Activated CD8-positive, alpha-beta T cell treated with anti-CD3 and anti-CD28 coated beads for 36 hours (primary cell): ENCODE measurements at regions not wholly inside any gene's neighbourhood (a gene's known extent, or its start where the extent isn't known, plus 50 kb on each side); places are given as distances from the start of the nearest gene placed in this dataset.

ENCODE experiments used
- ATAC-seq: fragments of 200-7000 bp; cut with Tn5 transposase; one replicate; pipeline ENCODE4 v1.10.0; 2021; ENCODE audit warnings: mild to moderate bottlenecking, moderate library complexity
- CTCF ChIA-PET: fragments of 350-600 bp; sonication (Branson Sonifier 250); formaldehyde crosslinking; loops from one replicate; lab custom pipeline; 2021; ENCODE audit warnings: antibody characterized with exemption; lab: Charles Lee
- POLR2A ChIA-PET: fragments of 350-600 bp; sonication (Branson Sonifier 250); formaldehyde crosslinking; loops from one replicate; lab custom pipeline; 2021; ENCODE audit warnings: antibody characterized with exemption; lab: Charles Lee
- DNase-seq: peaks from one replicate; pipeline ENCODE4 v3.0.0-alpha.2; 2020
- H3K27ac Mint-ChIP-seq: one replicate; pipeline ENCODE4 v1.8.0; 2021; ENCODE audit warnings: mild to moderate bottlenecking, mixed read lengths
- H3K27me3 Mint-ChIP-seq: one replicate; pipeline ENCODE4 v1.8.0; 2021; ENCODE audit warnings: mixed read lengths
- H3K36me3 Mint-ChIP-seq: one replicate; pipeline ENCODE4 v1.8.0; 2021; ENCODE audit warnings: low read depth, mixed read lengths
- H3K4me1 Mint-ChIP-seq: one replicate; pipeline ENCODE4 v1.8.0; 2021; ENCODE audit warnings: low read depth, mixed read lengths
- H3K4me3 Mint-ChIP-seq: one replicate; pipeline ENCODE4 v1.8.0; 2021; ENCODE audit warnings: mild to moderate bottlenecking, moderate library complexity, mixed read lengths
- H3K9me3 Mint-ChIP-seq: one replicate; pipeline ENCODE4 v1.8.0; 2021; ENCODE audit warnings: mixed read lengths
- intact Hi-C: fragments of 100-400 bp; cut with micrococcal nuclease; formaldehyde crosslinking; loops from one replicate; pipeline ENCODE4 v1.10.0; 2022
- TF ChIP-seq, protein P1 (sequence below): fragments of 200-600 bp; IDR thresholded peaks from one replicate; pipeline ENCODE4 v1.8.0; 2022; ENCODE audit warnings: antibody characterized with exemption, mild to moderate bottlenecking

GRCh38 chr1:118661769-118662320 lies 326.3 kb downstream of the TBX15 start:
- intact Hi-C loops = no loop called here
- ChIA-PET CTCF (no interaction called here), POLR2A (no interaction called here)
- H3K9me3 Mint-ChIP-seq = peaks cover 13% of the 10 kb centered on the region
- H3K4me1 Mint-ChIP-seq = no peaks in the 10 kb centered on the region
- H3K27me3 Mint-ChIP-seq = no peaks in the 10 kb centered on the region
- ATAC-seq = no peak
- no peaks in the 10 kb centered on the region for H3K36me3 Mint-ChIP-seq
- no peak overlapping the region for H3K27ac Mint-ChIP-seq
- H3K4me3 Mint-ChIP-seq = no peak overlapping the region
- TF ChIP-seq, protein P1, sequence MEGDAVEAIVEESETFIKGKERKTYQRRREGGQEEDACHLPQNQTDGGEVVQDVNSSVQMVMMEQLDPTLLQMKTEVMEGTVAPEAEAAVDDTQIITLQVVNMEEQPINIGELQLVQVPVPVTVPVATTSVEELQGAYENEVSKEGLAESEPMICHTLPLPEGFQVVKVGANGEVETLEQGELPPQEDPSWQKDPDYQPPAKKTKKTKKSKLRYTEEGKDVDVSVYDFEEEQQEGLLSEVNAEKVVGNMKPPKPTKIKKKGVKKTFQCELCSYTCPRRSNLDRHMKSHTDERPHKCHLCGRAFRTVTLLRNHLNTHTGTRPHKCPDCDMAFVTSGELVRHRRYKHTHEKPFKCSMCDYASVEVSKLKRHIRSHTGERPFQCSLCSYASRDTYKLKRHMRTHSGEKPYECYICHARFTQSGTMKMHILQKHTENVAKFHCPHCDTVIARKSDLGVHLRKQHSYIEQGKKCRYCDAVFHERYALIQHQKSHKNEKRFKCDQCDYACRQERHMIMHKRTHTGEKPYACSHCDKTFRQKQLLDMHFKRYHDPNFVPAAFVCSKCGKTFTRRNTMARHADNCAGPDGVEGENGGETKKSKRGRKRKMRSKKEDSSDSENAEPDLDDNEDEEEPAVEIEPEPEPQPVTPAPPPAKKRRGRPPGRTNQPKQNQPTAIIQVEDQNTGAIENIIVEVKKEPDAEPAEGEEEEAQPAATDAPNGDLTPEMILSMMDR = no peak
- no peak for DNase-seq

DNA sequence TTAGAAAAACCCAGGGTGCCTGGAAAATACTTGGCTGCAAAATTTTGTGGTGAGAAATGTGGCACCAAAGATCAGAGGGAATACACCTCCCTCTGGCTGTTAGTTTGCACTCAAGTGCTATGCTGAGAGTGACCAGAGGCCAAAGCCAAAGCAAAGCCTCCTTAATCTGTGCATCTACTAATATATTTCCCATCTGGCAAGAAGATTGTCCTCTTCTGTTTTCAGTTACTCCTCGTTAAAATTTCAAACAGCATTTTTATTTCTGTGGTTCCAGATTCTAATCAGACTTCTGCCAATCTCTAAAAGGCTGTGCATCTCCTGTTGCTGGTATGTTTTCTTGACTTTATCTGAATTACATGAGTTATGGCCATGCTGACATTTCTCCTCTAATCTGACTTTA lies 327.4 kb downstream of the TBX15 start:
- TF ChIP-seq, protein P1 = no peak
- CTCF ChIA-PET = no interaction called here
- Mint-ChIP-seq H3K9me3 (peaks cover 10% of the 10 kb centered on the region), H3K27ac (no peak overlapping the region), H3K36me3 (no peaks in the 10 kb centered on the region), H3K4me1 (no peaks in the 10 kb centered on the region), H3K4me3 (no peak overlapping the region), H3K27me3 (no peaks in the 10 kb centered on the region)
- DNase-seq (no peak), ATAC-seq (no peak)
- intact Hi-C loops = no loop called here
- POLR2A ChIA-PET = no interaction called here

GRCh38 chr1:118659646-118660045 lies 328.5 kb downstream of the TBX15 start:
- DNase-seq (no peak), ATAC-seq (no peak)
- H3K9me3 Mint-ChIP-seq = peaks cover 10% of the 10 kb centered on the region
- H3K4me1 Mint-ChIP-seq = no peaks in the 10 kb centered on the region
- intact Hi-C loops = no loop called here
- CTCF ChIA-PET = no interaction called here
- H3K36me3 Mint-ChIP-seq = no peaks in the 10 kb centered on the region
- POLR2A ChIA-PET = no interaction called here
- H3K27me3 Mint-ChIP-seq = no peaks in the 10 kb centered on the region
- no peak overlapping the region for H3K27ac Mint-ChIP-seq
- TF ChIP-seq, protein P1 = no peak
- H3K4me3 Mint-ChIP-seq = no peak overlapping the region

GRCh38 chr1:118650107-118650807 lies 337.9 kb downstream of the TBX15 start:
- ChIA-PET CTCF (no interaction called here), POLR2A (no interaction called here)
- H3K4me1 Mint-ChIP-seq = no peaks in the 10 kb centered on the region
- no peaks in the 10 kb centered on the region for H3K27me3 Mint-ChIP-seq
- ATAC-seq (no peak), DNase-seq (no peak)
- TF ChIP-seq, protein P1 = no peak
- intact Hi-C loops = no loop called here
- no peaks in the 10 kb centered on the region for H3K36me3 Mint-ChIP-seq
- H3K9me3 Mint-ChIP-seq = peaks cover 6% of the 10 kb centered on the region
- H3K4me3 Mint-ChIP-seq = no peak overlapping the region
- H3K27ac Mint-ChIP-seq = no peak overlapping the region

DNA sequence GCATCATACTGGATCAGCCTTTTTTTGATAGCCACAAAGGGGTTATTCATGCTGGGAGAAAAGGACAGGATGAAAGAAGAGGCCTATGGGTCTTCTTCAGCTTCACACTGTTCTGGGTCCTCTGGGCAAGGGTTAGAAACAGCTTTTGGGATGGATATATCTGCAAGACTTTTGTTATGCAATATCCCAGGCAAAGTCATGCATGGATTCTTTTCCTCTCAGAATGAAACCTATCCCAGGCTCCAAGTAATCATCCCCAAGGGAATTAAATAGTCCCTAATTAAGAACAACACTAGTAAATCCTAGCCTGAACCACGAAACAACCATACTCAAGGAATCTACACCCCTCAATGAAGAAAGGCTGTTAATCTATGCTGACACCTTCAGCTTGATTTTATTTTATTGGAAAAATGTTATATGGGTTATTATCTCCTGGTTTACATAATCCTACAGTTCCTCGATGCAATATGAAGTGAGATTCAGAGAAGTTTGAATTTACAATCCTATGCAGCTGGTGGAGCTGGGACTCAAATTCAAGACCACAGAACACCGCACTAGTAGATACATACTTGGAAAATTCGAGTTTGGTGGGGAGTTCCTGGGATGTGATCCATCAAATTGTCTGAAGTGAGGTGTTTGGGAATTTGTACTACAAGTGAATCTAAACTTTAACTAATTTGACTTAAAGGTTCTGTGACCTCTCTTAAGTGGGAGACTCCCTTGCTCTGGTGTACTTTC lies 338.6 kb downstream of the TBX15 start:
- ChIA-PET POLR2A (no interaction called here), CTCF (no interaction called here)
- H3K36me3 Mint-ChIP-seq = no peaks in the 10 kb centered on the region

More for the DNA sequence above, 338.6 kb downstream of the TBX15 start:
- no peak overlapping the region for H3K27ac Mint-ChIP-seq
- no peaks in the 10 kb centered on the region for H3K4me1 Mint-ChIP-seq
- ATAC-seq (no peak), DNase-seq (no peak)
- H3K9me3 Mint-ChIP-seq = peaks cover 4% of the 10 kb centered on the region
- H3K27me3 Mint-ChIP-seq = no peaks in the 10 kb centered on the region
- TF ChIP-seq, protein P1 = no peak
- H3K4me3 Mint-ChIP-seq = no peak overlapping the region
- intact Hi-C loops = no loop called here
